GM19463 (cell line): ENCODE measurements at regions not wholly inside any gene's neighbourhood (a gene's known extent, or its start where the extent isn't known, plus 50 kb on each side); places are given as distances from the start of the nearest gene placed in this dataset.
"Not testable (repeated sequence)": the region's sequence is repeated elsewhere in the genome, so short reads cannot be mapped to it uniquely, and the experiment has no call there.

Experiments used
- ATAC-seq: cut with Tn5 transposase; IDR thresholded peaks from one replicate; pipeline ENCODE4 v1.9.1; 2021; ENCODE audit warnings: mild to moderate bottlenecking, moderate library complexity; ENCODE audit not compliant: unreplicated experiment

DNA sequence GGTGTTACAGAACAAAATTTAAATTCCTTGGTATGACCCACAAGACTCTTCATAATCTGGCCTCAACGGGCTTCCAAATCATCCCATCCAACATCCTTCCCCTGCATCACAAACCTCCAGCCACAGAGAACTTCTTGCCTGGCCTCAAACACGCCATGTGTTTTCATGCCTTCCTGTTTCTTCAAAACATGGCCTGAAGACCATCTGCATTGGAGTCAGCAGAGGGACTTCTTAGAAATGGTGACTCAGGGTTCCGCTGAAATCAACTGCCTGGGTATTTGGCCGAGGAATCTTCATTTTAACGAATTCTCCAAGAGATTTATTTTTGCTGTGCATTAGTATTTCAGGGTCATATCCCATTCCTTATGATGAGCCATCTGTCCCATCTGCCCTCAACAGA, 138.1 kb upstream of the RAP2B start:
- ATAC-seq, result no peak

DNA sequence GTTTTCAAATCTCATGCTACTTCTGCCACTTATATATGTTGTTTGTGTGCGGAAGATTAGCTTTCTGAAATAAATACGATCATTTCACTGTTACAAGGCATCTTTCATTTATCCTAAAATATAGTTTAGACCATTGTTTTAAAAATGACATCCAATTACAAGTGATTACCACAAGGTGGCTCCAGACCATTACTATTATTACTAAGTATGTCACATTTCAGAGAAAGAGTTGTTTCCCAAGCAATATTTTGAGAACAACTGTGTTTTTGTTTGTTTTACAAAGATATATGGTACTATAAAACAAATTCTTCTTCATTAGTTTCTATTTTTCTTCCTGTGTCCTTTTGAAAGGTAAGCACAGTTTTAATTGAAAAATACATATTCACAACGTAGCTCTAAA, 136.0 kb upstream of the RAP2B start:
- peak; percentile 41 for ATAC-seq

DNA sequence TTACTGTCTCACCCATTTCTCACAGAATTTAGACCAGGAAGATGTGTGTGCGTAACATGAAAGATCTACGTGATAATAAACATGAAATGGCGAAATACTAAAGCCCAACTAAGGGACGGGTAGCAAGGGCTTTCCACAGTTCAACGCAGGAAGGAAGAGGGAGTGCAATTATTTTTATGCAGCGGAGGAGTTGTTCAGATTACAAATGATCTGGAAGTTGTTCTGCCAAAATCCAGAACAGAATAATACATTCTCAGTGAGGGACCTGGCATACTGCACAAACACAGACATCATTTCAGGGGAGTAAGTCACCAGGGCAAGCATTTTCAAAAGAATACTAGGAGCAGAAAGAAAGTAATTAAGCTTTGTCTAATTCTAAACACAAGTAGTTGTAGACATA, 133.6 kb upstream of the RAP2B start:
- no peak for ATAC-seq

DNA sequence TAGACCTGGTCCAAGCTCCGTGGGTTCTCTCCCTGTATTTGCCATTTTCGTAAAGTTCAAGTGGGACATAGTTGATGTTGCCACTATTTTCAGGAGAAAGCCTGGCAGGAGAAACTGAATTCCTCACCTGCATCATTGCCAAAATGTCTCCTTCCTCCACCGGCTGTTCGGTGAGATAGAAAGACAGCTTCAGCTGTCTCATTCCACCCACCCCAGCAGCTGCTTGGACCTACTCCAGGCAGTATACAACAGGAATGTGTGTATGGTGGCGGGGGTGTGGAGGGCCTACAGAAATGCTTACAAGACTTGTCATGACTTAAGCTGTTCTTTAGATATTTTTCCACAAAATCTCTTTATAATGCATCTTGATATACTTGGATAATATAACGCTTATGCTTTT, 132.7 kb upstream of the RAP2B start:
- ATAC-seq, result no peak

DNA sequence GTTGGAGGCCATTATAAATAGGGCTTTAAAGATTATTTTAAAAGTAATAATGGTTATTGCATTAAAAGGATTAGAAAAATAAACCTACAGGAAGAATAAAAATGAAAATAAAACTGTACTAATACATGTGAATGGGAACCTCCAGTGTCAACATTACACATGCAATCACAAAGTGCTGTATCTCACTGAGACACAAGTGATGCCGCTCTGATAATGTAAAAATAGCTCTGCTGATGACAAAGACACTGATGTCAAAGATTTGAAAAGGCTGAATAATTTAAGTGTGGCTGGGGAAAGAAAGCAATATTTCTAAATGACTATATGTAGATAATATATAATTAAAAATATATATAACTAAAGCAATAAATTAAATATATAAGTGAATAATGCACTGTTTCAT, 129.1 kb upstream of the RAP2B start:
- ATAC-seq, result no peak

DNA sequence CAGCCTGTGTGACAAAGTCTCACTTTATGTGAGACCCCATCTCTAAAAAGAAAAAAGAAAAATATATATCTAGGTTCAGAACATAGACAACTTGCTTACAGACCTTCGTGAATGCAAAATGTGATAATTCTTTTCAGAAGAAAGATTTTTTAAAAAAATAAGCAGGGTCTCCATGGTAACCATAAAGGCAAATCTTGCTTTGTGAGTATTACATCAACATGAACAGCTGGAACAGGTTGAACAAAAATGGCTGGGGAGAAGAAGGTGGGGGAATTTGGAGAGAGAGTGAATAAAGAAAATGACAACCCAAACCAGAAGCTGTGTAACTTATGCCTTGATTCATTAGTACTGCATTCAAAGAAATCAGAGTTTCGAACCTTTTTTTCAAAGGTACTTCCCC, 125.2 kb upstream of the RAP2B start:
- ATAC-seq, result no peak

DNA sequence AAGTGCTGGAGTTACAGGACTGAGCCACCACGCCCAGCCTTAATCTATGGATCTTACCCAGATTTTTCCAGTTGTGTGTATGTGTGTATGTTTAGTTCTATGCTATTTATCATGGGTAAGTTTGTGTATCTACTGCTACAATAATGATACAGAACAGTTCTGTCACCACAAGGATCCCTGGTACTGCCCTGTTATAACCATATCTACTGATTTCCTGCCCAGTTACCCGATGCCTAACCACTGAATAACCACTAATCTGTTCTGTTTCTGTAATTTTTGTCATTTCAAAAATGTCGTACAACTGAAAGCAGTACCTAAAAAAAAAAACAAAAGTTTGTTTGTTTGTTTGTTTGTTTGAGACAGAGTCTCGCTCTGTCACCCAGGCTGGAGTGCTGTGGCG, 123.7 kb upstream of the RAP2B start:
- ATAC-seq, result no peak

DNA sequence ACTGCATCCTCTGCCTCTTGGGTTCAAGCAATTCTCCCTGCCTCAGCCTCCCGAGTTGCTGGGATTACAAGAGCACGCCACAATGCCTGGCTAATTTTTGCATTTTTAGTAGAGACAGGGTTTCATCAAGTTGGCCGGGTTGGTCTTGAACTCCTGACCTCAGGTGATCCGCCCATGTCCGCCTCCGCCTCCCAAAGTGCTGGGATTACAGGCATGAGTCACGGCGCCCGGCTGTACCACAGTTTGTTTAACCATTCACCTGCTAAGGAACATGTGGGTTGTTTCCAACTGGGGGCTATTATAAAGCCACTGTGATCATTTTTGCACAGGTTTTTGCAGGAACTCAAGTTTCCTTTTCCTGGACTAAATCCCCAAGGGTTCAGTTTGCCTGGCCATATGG, 123.2 kb upstream of the RAP2B start:
- ATAC-seq, result no peak

DNA sequence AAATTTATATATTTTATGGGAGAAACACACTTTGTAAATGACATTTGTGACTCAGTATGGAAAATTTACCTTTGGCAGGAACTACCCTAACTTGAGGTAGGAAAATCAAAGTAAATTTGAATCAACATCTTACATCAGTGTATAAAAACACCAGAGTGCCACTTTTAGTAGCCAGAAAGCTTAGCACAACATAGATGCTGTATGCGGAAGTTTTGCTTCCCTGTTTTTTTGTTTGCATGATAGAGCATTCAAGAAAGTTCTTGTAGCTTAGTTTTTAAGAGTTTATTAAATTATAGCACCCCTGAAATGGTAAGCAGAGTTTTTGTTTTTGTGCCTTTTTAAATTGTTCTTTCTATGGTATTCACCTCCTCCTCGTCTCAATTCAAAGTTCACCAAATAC, 120.8 kb upstream of the RAP2B start:
- no peak for ATAC-seq

DNA sequence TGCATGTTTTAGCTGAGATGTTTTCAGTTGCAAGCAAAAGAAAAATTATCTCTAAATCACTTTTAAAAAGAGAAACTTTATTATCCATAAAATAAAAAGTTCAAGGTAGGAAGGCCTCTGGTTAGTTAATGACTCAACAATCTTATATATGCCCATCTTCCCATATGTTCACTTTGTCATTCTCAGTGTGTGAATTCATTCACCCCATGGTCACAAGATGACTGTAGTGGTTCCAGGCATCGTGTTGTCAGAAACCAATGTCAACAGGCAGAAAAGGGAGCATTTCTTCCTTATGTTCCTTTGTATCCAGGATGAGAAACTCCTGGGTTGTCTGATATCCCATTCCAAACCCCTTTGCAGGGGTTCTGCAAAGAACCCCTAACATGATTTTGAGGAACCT, 119.9 kb upstream of the RAP2B start:
- no peak for ATAC-seq

DNA sequence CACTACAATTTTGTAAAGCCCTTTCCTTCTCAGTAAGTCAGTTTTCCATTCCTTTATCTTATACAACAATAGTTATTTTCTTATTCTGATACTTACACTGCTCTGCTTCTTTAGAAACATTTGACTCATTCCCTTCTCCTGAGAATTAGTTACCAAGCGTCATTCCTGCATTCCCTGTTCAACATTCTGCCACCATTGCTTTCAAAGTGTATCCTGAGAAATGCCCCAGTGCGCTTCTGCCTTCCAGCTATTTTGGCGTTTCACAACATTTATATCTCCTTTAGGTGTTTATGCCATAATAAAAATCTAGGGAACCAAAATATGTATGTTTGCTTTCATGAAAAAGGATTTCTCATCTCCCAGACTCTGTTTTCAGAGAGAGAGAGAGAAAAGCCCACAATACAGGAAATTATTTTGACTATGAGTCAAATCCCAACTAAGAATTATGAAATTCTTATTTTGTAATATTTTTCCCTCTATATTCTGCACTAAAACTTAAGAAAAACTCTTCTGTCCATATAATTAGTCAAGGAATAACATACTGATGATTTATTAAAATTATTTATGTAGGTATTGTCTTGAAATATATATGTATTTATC, 118.2 kb upstream of the RAP2B start:
- ATAC-seq, result no peak

DNA sequence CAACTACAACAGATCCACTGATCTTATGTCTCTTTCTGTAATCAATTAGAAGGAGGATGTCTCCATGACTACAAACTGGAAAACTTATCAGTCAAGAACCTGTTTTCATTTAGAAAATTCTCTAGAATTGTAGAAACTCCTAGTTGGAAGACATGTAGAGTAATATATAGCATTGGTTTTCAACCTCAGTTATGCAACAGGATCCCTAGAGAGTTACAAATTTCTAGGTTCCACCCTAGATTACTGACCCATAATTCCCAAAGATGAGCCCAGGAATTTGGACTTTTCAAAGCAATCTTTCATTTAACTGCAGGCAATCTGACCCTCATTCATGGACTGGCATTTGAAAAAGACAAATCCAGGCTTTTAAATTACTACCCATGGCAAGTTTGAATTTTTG, 116.9 kb upstream of the RAP2B start:
- no peak for ATAC-seq

DNA sequence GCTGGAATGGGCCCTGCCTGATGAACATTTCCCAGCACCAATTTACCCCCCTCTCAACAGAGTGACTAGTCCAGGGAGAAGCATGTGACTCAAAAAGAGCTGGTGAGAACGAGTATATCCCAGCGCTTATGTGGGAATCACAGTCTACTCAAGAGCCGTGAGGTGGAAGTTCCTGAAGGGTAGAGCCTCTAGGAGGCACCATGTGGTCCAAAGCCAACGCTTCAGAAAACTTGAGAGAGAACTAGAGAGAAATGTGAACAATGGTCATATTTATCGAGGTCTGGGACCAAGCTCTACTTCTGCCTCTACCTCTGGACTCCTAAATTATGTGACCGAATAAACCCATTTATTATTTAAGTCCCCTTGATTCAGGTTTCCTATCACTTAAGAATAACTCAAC, 111.0 kb upstream of the RAP2B start:
- ATAC-seq, result no peak

DNA sequence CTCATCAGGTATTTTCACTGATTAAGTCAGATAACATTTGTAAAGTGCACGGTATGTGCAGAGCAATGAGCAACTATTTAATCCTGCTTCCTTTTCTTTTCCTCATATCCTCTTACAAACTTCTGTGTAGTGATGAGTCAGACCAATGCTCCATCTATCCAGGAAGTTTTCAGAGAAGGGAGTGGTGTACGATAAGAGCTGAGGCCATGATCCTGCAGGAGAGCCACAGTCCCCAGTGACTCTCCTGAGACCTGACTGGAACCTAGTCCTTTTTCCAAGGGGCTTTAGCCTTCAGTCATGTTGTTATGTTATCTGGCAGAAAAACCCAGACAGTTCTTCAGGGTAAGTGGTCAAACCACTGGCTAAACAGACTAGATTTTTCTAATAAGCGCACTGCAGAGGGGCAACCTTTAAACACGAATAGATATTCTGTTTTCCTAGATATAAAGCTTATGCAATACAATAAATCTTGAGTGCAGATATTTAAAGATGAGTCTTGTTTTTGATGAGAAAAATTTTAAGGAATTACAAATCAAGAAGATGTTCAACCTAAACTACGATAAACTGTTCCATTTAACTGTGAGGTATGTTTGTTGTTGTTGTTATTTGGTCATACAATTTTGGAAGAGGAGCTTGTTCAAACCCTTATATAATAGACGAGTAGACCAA, 110.5 kb upstream of the RAP2B start:
- no peak for ATAC-seq

DNA sequence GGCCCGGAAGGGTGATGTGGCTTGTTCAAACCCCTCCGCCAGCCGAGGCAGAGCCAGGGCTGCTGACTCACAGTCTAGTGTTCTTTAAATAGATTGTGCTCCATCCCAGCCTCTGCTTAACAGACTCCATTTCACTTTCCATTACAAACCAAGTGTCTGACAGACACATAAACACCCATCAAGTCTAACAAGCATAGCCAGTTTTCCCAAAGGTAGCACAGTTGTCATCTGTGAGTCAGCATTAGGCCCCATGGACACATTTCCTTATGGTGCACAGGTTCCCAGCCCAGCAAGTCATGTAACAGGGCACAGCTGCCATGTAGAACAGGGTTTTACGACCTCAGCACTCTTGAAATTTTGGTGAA, 109.9 kb upstream of the RAP2B start:
- ATAC-seq, result no peak

DNA sequence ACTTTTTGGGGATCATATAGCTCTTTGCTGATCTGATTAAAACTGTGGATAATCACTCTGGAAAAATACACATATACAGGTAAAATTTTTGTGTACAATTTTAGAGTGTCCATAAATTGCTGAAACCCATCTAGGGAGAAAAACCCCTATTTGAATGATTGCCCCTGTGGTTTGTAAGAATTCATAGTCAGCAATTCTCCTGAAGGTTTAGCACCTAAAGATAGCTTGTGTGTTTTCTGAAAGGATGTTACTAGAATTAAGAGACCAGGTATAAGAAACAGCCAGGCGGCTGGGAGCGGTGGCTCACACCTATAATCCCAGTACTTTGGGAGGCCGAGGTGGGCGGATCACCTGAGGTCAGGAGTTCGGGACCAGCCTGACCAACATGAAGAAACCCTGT, 106.8 kb upstream of the RAP2B start:
- no peak for ATAC-seq

DNA sequence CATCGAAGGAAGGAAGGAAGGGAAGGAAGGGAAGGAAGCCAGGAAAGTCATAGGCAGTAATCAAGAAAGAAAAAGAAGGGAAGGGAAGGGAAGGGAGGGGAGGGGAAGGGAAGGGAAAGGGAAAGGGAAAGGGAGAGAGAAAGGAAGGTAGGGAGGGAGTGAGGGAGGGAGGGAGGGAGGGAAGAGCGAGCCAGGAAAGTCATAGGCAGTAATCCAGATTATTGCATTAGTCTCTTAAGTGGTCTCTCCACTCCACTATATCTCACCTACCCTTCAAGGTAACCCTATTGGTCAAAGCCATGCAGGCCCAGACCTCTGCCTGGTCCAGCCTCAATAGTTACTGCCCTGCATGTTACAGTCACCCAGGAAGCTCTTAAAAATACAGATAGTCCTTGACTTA, 106.2 kb upstream of the RAP2B start:
- no peak for ATAC-seq

DNA sequence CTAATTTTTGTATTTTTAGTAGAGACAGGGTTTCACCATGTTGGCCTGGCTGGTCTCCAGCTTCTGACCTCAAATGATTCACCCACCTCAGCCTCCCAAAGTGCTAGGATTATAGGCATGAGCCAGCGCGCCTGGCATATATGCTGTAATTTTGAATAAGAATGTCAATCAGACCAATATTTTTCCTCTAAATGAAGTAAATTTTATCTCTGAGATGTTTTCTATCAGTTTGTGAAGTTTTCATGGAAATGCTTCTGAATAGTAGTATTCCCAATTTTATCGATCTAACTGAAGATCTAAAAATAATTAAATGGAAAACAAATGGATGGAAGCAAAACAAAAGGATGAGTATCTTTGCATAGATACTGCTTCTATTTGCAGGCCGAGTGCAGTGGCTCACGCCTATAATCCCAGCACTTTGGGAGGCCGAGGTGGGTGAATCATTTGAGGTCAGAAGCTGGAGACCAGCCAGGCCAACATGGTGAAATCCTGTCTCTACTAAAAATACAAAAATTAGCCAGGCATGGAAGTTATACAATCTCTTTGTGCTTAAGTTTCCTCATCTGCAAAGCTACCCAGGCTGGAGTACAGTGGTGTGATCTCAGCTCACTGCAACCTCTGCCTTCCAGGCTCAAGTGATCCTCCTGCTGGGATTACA, 103.9 kb upstream of the RAP2B start:
- not testable (repeated sequence) for ATAC-seq

DNA sequence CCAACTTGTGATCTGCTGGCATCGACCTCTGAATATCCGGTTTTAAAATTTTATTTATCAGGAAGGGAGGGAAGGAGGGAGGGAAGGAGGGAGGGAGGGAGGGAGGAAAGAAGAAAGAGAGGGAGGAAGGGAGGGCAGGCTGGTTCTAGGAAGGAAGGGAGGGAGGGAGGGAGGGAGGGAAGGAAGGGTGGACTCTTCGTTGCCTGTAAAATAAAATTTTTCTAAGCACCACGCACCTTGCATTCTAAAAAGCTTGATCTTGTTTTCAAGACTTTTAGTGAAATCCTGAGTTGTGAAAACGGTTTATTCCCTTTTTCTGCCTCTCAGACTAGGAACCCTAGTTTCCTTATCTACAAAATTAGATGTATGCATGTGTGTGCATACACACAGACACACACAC, 101.7 kb upstream of the RAP2B start:
- no peak for ATAC-seq

DNA sequence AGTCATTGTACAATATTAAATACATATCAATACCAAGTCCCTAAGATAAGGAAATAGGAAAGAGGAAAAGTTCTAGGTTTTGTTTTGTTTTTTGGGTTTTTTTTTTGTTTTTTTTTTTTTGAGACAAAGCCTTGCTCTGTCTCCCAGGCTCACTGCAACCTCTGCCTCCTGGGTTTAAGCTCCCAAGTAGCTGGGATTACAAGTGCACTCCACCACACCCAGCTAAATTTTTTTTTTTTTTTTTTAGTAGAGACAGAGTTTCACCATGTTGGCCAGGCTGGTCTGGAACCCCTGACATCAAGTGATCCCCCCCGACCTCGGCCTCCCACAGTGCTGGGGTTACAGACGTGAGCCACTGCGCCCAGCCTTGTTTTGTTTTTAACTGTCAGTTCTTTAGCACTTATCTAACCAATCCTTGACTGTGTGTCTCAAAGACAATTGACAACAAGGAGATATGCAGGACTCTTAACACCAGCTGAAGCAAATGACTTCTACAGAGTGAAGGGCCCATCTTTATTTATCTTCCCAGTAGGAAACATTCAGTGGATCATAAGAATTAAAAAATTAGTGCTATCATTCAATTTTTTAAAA, 100.0 kb upstream of the RAP2B start:
- no peak for ATAC-seq

DNA sequence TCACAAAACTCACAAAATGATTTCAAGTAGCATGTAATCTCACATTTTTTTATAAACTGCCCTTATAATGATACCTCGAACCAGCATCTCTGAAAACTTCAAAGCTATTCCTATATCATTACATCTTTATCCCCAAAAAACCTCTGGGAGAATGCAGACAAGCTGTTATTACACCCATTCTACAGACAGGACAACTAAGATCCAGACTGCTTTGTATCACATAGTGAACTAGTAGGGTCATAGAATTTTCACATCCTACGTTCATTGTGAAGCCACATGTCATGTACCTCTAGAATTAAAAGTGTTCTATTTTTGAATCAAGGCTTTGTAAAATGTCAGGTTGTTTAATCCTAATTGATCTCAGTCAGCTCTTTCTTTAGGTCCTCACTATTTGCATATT, 98.7 kb upstream of the RAP2B start:
- ATAC-seq, result no peak

DNA sequence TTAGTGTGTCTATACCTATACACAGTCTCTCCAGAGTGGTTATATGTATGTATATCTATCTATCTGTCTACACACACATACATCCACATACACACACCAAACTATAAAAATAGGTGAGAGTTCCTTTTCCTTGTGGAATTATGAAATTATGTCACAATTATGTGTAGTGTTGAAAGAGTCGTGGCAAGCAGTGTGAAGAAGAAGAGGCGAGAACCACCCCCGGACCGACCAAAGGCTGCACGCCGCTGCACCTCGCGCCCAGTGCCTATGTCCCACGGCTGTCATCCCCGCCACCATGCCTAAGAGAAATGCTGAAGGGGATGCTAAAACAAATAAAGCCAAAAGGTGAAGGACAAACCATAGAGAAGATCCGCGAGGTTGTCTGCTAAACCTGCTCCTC, 95.0 kb upstream of the RAP2B start:
- ATAC-seq, result no peak
